HCT116 (cell line): ENCODE measurements at regions not wholly inside any gene's neighbourhood (a gene's known extent, or its start where the extent isn't known, plus 50 kb on each side); places are given as distances from the start of the nearest gene placed in this dataset.

ENCODE experiments used
- ATAC-seq: fragments of 200-7000 bp; cut with Tn5 transposase; 2 replicates; pipeline ENCODE4 v1.9.1; 2020; ENCODE audit warnings: mild to moderate bottlenecking, moderate library complexity
- BruUV-seq: library from RNA; stranded (reverse); fragments of 400-500 nt; replicated peaks from 2 replicates; lab custom pipeline; 2021; lab: Mats Ljungman, UMichigan
- CTCF ChIA-PET: fragments of 300-600 bp; sonication (Branson Sonifier 250); formaldehyde crosslinking; loops from one replicate; lab custom pipeline; 2021; ENCODE audit warnings: antibody characterized with exemption; lab: Charles Lee
- POLR2A ChIA-PET: fragments of 300-600, 350-600 bp; sonication (Branson Sonifier 250); formaldehyde crosslinking; loops from one replicate; lab custom pipeline; 2021; ENCODE audit warnings: antibody characterized with exemption; lab: Charles Lee
- RAD21 ChIA-PET, 2 experiments: fragments of 300-600 bp; sonication (Branson Sonifier 250); formaldehyde crosslinking; loops; one replicate each; lab custom pipeline; 2023; ENCODE audit warnings: low total read pairs in 2 of 2; ENCODE audit not compliant: uncharacterized antibody in 2 of 2, unreplicated experiment in 2 of 2, low non-redundant PET in 1 of 2; lab: Charles Lee
- DNase-seq: peaks from one replicate; pipeline ENCODE4 v3.0.0-alpha.2; 2010; ENCODE audit warnings: low read depth, low spot score
- H2AFZ ChIP-seq: fragments of 200-600 bp; shearing (Covaris generic), sonication (generic); 2 replicates; pipeline ENCODE4 v1.6.1; 2017; ENCODE audit warnings: low read depth, mixed run types, mixed read lengths, antibody characterized with exemption, low read length; ENCODE audit not compliant: poor library complexity, severe bottlenecking
- H3K27ac ChIP-seq: 2 replicates; pipeline ENCODE4 v1.5.1; 2012; ENCODE audit warnings: low read depth, low read length
- H3K27me3 ChIP-seq: fragments of 200-600 bp; sonication (generic); 2 replicates; pipeline ENCODE4 v1.6.1; 2016; ENCODE audit warnings: mixed run types, low read length, mixed read lengths; ENCODE audit not compliant: insufficient read depth
- H3K36me3 ChIP-seq, 2 experiments: fragments of 200-500 bp in 1 of 2; fragments of 200-600 bp in 1 of 2; sonication (Bioruptor generic) in 1 of 2; sonication (generic) in 1 of 2; 2 replicates each; pipeline versions ENCODE4 v1.5.1 to v1.6.1; 2014 to 2016; ENCODE audit warnings: low read length in 2 of 2, inconsistent platforms in 1 of 2, mixed read lengths in 1 of 2, mixed run types in 1 of 2; ENCODE audit not compliant: insufficient read depth in 2 of 2, control insufficient read depth in 1 of 2
- H3K4me1 ChIP-seq, 2 experiments: fragments of 200-600 bp in 1 of 2; sonication (generic) in 1 of 2; 2 replicates each; pipeline versions ENCODE4 v1.5.1 to v1.6.1; 2012 to 2017; ENCODE audit warnings: low read length in 2 of 2, inconsistent platforms in 1 of 2, mild to moderate bottlenecking in 1 of 2, mixed read lengths in 1 of 2, mixed run types in 1 of 2, moderate library complexity in 1 of 2; ENCODE audit not compliant: insufficient read depth in 2 of 2, control insufficient read depth in 1 of 2
- H3K4me2 ChIP-seq: fragments of 200-600 bp; sonication (generic); 2 replicates; pipeline ENCODE4 v1.6.1; 2017; ENCODE audit warnings: mixed run types, low read length, mixed read lengths
- H3K4me3 ChIP-seq, 2 experiments: fragments of 200-600 bp in 1 of 2; sonication (generic) in 1 of 2; replicated peaks in 1 of 2; 2 replicates each; pipeline ENCODE4 v1.5.1; 2011 to 2016; ENCODE audit warnings: low read length in 2 of 2, control low read depth in 1 of 2, low read depth in 1 of 2, mild to moderate bottlenecking in 1 of 2, mixed read lengths in 1 of 2, mixed run types in 1 of 2
- H3K79me2 ChIP-seq: fragments of 200-600 bp; sonication (generic); 2 replicates; pipeline ENCODE4 v1.6.1; 2017; ENCODE audit warnings: mild to moderate bottlenecking, mixed run types, low read length, moderate library complexity, mixed read lengths; ENCODE audit not compliant: insufficient read depth
- H3K9ac ChIP-seq: fragments of 200-600 bp; sonication (generic); 2 replicates; pipeline ENCODE4 v1.6.1; 2016; ENCODE audit warnings: low read length, mixed read lengths
- H3K9me2 ChIP-seq: fragments of 200-600 bp; sonication (generic), shearing (Covaris generic); 2 replicates; pipeline ENCODE4 v1.6.1; 2017; ENCODE audit warnings: mixed run types, mild to moderate bottlenecking, moderate library complexity; ENCODE audit not compliant: insufficient read depth
- H3K9me3 ChIP-seq, 2 experiments: fragments of 200-500 bp in 1 of 2; fragments of 200-600 bp in 1 of 2; sonication (Bioruptor generic) in 1 of 2; sonication (generic) in 1 of 2; 2 replicates each; pipeline ENCODE4 v1.6.1; 2014 to 2017; ENCODE audit warnings: low read length in 2 of 2, mixed read lengths in 2 of 2, inconsistent platforms in 1 of 2, low read depth in 1 of 2, mild to moderate bottlenecking in 1 of 2, mixed run types in 1 of 2, moderate library complexity in 1 of 2; ENCODE audit not compliant: control insufficient read depth in 1 of 2, insufficient read depth in 1 of 2
- H4K20me1 ChIP-seq: fragments of 200-600 bp; sonication (generic), shearing (Covaris generic); 2 replicates; pipeline ENCODE4 v1.6.1; 2017; ENCODE audit warnings: mixed run types, mild to moderate bottlenecking, moderate library complexity; ENCODE audit not compliant: insufficient read depth
- ATF3 ChIP-seq: IDR thresholded peaks from 2 replicates; pipeline ENCODE4 v1.6.1; 2012
- EGR1 ChIP-seq: IDR thresholded peaks from 2 replicates; pipeline ENCODE4 v1.6.1; 2012; ENCODE audit warnings: low read depth
- JUND ChIP-seq: IDR thresholded peaks from 2 replicates; pipeline ENCODE4 v1.6.1; 2012
- POLR2AphosphoS5 ChIP-seq: IDR thresholded peaks from 2 replicates; pipeline ENCODE4 v1.6.1; 2011; ENCODE audit warnings: mild to moderate bottlenecking, low read depth, low read length, moderate library complexity
- SRF ChIP-seq: IDR thresholded peaks from 2 replicates; pipeline ENCODE4 v1.6.1; 2012; ENCODE audit warnings: low read depth
- ZFX ChIP-seq: fragments of 450-650 bp; IDR thresholded peaks from 2 replicates; pipeline ENCODE4 v1.6.1; 2017
- ZNF274 ChIP-seq: fragments of 200-500 bp; sonication (Bioruptor generic); IDR thresholded peaks from 2 replicates; pipeline ENCODE4 v1.6.1; 2014; ENCODE audit warnings: mild to moderate bottlenecking, low read depth, low read length, inconsistent platforms
- intact Hi-C: fragments of 100-400 bp; cut with micrococcal nuclease; formaldehyde crosslinking; loops from 2 replicates; pipeline ENCODE4 v1.10.0; 2022
- TF ChIP-seq, protein P1 (sequence below): IDR thresholded peaks from 2 replicates; pipeline ENCODE4 v1.6.1; 2012; ENCODE audit warnings: low read depth

- no peaks in the 10 kb centered on the region for H3K36me3 ChIP-seq
- H3K9ac ChIP-seq = no peak overlapping the region
- no peak overlapping the region for H3K27ac ChIP-seq
- TF ChIP-seq ATF3 = no peak
- TF ChIP-seq SRF = no peak
- no peak for TF ChIP-seq EGR1
- no peak for TF ChIP-seq ZFX
- TF ChIP-seq ZNF274 = no peak
- TF ChIP-seq JUND = no peak
- TF ChIP-seq POLR2AphosphoS5 = no peak
- TF ChIP-seq, protein P1, sequence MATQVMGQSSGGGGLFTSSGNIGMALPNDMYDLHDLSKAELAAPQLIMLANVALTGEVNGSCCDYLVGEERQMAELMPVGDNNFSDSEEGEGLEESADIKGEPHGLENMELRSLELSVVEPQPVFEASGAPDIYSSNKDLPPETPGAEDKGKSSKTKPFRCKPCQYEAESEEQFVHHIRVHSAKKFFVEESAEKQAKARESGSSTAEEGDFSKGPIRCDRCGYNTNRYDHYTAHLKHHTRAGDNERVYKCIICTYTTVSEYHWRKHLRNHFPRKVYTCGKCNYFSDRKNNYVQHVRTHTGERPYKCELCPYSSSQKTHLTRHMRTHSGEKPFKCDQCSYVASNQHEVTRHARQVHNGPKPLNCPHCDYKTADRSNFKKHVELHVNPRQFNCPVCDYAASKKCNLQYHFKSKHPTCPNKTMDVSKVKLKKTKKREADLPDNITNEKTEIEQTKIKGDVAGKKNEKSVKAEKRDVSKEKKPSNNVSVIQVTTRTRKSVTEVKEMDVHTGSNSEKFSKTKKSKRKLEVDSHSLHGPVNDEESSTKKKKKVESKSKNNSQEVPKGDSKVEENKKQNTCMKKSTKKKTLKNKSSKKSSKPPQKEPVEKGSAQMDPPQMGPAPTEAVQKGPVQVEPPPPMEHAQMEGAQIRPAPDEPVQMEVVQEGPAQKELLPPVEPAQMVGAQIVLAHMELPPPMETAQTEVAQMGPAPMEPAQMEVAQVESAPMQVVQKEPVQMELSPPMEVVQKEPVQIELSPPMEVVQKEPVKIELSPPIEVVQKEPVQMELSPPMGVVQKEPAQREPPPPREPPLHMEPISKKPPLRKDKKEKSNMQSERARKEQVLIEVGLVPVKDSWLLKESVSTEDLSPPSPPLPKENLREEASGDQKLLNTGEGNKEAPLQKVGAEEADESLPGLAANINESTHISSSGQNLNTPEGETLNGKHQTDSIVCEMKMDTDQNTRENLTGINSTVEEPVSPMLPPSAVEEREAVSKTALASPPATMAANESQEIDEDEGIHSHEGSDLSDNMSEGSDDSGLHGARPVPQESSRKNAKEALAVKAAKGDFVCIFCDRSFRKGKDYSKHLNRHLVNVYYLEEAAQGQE = no peak
- no peaks in the 10 kb centered on the region for H3K9me2 ChIP-seq
- RAD21 ChIA-PET = no interaction called here
- H4K20me1 ChIP-seq = no peaks in the 10 kb centered on the region
- DNase-seq (no peak), ATAC-seq (no peak)
- no peak overlapping the region for H2AFZ ChIP-seq
- H3K79me2 ChIP-seq = no peaks in the 10 kb centered on the region
- H3K9me3 ChIP-seq = peaks cover 0 to 6% of the 10 kb centered on the region in 2 experiments; a peak in 2 of 4 replicates
- POLR2A ChIA-PET = no interaction called here
- intact Hi-C loops = no loop called here
- no peak overlapping the region for H3K4me3 ChIP-seq
- H3K4me2 ChIP-seq = no peak overlapping the region
- no peaks in the 10 kb centered on the region for H3K27me3 ChIP-seq
- BruUV-seq = no TSS peak
- CTCF ChIA-PET = no interaction called here
- H3K4me1 ChIP-seq = no peaks in the 10 kb centered on the region
Observed at GRCh38 chr7:68348401-68348800, 1249.9 kb upstream of the AUTS2 start.
